NCI-H526 (cell line): ENCODE measurements at regions not wholly inside any gene's neighbourhood (a gene's known extent, or its start where the extent isn't known, plus 50 kb on each side); places are given as distances from the start of the nearest gene placed in this dataset.
"Not testable (repeated sequence)": the region's sequence is repeated elsewhere in the genome, so short reads cannot be mapped to it uniquely, and the experiment has no call there.

ENCODE experiments used
- DNase-seq, 2 experiments: peaks; one replicate each; lab custom pipeline; 2025; lab: John Stamatoyannopoulos, UW

GRCh38 chr2:61626827-61627226 is 88.7 kb upstream of the XPO1 start:
- DNase-seq, result no peak

- DNase-seq, result no peak
These were observed 85.6 kb upstream of the XPO1 start for GRCh38 chr2:61623747-61624146.

- DNase-seq, result no peak
These were observed 82.3 kb upstream of the XPO1 start for GRCh38 chr2:61620244-61621159.

GRCh38 chr2:61619561-61619960 is 81.4 kb upstream of the XPO1 start:
- no peak for DNase-seq

GRCh38 chr2:61617610-61618009 is 79.5 kb upstream of the XPO1 start:
- no peak for DNase-seq

- DNase-seq, result no peak
These were observed 67.1 kb upstream of the XPO1 start for GRCh38 chr2:61605245-61605644.

GRCh38 chr2:61604433-61604832 is 66.3 kb upstream of the XPO1 start:
- DNase-seq, result no peak

- DNase-seq, result not testable (repeated sequence)
These were observed 60.5 kb upstream of the XPO1 start for GRCh38 chr2:61598515-61599156.

GRCh38 chr2:61597300-61598289 is 59.4 kb upstream of the XPO1 start:
- DNase-seq, result no peak

- not testable (repeated sequence) for DNase-seq
These were observed 56.0 kb upstream of the XPO1 start for GRCh38 chr2:61594201-61594600.

GRCh38 chr2:61593648-61594047 is 55.5 kb upstream of the XPO1 start:
- DNase-seq, result not testable (repeated sequence)

- no peak for DNase-seq
These were observed 52.1 kb upstream of the XPO1 start for GRCh38 chr2:61590214-61590613.

- DNase-seq, result no peak
These were observed 50.4 kb upstream of the XPO1 start for GRCh38 chr2:61588566-61588965.
